NOMO-1 treated with dmso at 0.1 percent for 144 hours (cell line): ENCODE measurements at regions not wholly inside any gene's neighbourhood (a gene's known extent, or its start where the extent isn't known, plus 50 kb on each side); places are given as distances from the start of the nearest gene placed in this dataset.

Source experiments
- DNase-seq: peaks from one replicate; lab custom pipeline; 2025; ENCODE audit not compliant: unreplicated experiment; lab: John Stamatoyannopoulos, UW

DNA sequence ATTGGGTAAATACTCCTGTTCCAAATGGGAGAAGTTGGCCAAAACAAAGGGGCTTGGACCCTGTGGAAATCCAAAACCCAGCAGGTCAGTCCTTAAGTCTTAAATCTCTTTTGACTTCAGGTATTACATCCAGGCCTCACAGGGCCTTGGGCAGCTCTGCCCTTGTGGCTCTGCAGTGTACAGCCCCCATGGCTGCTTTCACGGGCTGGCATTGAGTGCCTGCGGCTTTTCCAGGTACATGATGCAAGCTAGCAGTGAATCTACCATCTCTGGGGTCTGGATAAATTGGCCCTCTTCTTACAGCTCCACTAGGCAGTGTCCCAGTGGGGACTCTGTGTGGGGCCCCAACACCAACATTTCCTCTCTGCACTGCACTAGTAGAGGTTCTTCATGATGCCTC lies 308.5 kb upstream of the ARRDC3 start:
- no peak for DNase-seq

DNA sequence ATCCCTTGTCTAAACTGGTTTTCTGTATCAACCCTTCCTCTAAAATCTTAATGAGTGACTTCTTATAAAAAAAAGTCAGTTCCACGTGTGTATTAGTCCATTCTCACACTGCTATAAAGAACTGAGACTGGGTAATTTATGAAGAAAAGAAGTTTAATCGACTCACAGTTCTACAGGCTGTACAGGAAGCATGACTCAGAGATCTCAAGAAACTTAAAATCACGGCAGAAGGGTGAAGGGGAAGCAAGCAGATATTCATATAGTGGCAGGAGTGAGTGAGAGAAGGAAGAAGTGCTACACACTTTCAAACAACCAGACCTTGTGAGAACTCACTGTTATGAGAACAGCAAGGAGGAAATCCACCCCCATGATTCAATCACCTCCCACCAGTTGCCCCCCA lies 307.8 kb upstream of the ARRDC3 start:
- DNase-seq = no peak

DNA sequence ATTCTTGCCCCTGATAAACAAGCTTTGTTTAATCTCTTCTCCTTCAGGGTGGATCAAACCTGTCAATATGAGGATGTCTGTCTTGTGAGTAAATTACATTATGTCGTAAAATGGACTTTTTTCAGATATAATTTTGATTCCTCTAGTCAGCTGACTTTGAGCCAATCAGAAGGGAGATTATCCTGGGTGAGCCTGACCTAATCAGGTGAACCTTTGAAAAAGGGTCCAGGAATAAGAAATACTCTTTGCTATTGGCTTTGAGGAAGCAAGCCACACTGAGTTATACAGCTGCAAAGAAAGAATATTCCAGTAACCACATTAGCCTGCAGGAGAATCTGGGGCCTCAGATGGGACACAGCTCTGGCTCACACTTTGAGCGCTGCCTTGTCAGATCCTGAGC lies 304.3 kb upstream of the ARRDC3 start:
- no peak for DNase-seq

DNA sequence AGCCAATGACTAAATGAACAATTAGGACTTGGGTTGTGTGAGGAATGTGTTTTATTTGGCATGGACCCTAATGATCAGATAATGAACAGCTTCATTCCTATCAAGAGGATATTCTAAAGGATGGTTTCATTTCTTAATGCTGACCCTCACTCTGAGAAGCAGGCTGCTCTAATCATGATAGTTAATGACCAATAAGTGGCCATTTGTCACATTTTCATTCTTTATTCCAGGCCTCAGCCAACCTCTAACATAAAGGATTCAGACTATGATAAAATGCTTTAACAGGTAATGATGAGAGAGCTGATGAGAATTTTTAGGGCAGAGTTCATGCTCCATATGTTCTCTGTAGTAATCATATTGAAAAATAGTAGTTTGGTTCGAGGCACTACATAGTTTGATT lies 301.5 kb upstream of the ARRDC3 start:
- no peak for DNase-seq

DNA sequence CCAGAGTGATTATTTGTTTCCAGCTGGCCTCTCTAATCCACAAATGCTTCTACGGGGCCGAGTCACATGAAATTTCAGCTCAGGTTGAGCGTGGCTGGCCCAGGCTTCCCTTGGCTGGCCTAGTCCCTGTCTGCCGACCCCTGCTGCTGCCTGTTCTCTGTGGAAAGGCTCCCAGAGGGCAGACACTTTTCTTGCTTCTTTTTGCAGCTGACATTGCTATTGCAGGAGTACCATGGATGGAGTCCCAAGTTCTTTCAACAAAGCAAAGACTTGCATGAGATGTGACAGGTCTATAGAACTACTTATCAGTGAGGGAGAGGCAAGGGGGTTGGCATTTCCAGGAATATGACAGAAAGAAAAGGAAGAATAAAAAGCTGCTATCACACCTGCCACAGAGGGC lies 287.4 kb upstream of the ARRDC3 start:
- DNase-seq = no peak

DNA sequence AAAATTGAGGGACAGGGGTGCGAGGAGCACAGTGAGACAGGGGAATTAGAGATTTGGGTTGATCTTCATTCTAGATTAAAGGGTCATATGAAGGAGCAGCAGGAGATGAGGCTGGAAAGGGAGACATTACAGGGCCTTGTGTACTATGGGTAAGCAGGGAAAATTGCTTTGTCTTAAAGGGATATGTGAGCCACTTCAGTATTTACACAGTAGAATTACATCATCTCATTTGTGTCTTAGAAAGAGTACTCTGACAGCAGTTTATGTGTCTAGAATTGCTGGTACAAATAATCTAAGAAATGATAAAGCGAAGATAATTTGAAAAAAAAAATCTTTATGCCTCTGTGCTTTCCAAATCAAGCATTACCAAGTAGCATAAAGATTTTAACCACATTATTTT lies 287.0 kb upstream of the ARRDC3 start:
- DNase-seq = no peak

DNA sequence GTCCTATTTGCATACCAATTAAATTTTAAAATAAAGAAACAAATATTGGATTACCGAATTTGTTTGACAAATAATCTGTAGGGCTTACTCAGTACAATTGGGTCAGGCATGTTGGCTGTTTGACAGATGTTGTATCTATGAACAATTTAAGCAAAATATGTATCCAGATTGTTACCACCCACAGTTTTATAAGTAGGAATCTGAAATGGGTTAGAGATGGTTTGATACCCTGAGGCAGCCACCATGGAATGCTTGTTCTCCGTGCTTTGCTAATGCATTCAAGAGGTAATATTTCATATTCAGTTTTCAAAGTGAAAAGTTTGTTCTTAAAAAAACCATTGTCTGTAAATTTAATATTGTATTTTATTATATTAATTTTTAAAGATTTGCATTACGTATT lies 285.1 kb upstream of the ARRDC3 start:
- no peak for DNase-seq

DNA sequence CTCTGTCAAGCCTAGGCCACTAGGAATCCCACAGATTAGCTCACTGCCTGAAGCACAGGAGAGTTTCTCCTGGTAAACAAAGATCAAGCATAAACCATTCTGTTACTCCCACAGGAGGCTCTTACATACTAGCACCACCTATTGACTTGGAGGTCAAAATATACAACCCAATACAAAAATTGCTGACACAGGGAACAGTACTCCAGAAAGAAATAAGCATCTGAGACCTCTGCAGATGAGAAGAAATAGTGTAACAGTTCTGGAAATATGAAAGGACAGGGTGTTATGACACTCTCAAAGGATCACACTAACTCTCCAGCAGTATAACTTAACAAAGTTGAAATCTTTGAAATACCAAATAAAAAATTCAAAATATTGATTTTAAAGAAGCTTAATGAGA lies 269.6 kb upstream of the ARRDC3 start:
- DNase-seq = no peak

DNA sequence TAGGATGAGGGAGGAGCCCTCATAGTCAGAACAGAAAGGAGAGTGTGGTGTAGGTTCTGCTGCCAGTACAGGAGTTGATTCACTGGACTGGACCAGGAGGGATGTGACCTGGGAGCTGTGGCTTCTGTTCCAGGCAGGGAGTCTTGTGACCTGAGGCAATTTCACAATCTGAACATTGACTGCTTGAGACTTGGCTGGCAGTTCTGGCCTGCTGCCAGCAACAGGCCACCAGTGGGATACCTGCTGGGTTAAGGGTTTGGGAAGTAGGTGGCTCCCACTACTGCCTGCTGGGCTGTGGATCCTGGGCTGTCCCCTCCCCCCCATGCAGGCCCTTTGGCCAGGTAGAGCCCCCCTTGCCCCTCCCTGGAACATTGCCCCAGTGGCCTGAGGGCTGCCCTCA lies 268.6 kb upstream of the ARRDC3 start:
- DNase-seq = no peak

DNA sequence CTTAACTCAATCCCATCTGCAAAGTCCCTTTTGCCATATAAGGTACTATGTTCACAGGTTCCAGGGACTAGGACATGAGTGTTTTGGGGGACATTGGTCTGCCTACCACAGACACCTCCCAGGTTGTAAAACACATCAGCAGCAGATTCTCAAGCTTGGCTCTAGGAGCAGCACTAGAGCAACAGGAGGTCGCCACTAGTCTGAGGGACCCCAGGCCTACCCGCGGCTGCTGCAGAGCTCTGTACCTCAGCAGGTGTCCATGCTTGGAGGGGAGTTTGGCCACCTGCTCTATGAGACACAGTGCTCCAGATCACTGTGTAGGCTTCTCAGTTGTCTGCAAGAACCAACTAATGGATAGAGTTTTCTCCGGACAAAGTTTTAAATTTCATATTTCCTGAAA lies 262.2 kb upstream of the ARRDC3 start:
- DNase-seq = no peak

DNA sequence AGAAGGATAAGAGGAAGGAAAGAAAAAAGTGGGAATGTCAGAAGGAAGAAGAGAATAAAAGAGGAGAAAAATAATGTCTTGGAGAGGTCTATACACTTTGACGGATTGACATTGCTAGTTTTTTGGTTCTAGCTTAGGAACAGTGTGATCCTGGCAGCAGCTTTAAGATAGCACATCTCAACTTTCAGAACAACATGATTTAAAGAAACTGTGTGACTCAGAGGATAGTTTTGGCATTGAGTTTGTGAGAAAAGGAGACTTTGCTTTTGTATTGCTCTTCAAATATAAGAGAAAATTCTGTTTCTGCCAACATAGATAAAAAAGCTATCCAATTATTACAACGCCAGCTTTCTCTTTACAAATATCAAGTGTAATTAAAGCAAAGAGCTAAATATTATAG lies 260.7 kb upstream of the ARRDC3 start:
- no peak for DNase-seq

DNA sequence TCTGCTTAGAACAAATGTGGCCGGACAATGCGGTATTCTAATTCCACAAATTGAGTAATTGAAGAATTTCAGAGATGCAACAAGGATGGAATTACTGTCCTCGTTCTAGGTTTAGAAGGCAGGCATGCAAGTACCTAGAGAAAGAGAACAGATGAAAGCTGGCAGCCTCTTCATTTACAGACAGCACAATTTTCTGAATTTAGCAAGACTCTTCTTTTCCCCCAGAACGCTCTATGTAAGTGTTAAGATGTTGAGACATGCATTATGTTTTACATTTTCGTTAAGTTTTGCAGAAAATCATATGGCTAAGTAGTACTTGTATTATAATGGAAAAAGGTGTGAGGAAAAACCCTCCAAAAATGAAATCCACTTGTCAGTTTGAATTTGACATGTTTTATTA lies 259.5 kb upstream of the ARRDC3 start:
- DNase-seq = no peak

DNA sequence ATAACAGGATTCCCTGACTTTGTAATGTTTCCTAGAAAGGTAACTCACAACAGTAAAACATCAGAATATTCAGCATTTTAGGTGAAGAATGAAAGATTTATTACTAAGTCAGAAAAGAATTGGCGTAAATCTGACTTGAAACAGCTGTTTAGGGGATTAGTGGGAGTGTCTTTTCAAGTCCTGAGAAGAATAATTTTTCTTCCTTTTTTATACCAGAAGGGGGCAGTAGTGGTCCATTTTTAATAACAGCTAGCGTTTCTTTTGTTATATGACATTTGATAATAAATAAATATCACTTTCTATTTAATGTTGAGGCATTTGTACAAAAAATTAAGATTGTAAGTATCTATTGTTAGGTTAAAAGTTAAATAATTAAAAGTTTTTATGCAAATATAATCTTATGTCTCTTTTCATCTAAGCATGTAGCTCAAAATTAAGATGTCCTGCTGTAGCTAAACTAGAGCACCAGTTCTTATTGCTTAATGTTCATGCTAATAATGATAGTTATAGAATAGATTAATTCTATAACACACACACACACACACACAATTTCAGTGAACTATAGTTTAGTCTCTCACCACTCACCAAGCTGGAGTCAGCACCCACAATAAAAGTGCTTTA lies 258.7 kb upstream of the ARRDC3 start:
- no peak for DNase-seq

DNA sequence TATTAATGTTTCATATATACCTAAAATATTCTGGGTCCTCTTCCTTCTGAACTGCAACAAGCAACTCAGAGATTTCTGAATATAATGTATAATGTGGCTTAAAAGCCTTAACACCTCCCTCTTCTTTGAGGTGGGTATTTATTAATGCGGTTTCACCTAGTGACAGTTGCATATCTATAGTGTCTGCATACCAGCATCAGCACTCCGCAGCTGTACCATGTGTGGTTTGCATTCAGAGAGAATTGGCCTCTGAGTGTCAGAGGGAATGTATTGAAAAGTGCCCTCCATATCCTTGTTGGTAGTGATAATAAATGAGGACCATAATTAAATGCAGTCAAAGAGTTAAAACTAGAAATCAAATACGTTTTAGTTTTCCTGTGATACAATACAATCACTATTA lies 256.6 kb upstream of the ARRDC3 start:
- DNase-seq = no peak

DNA sequence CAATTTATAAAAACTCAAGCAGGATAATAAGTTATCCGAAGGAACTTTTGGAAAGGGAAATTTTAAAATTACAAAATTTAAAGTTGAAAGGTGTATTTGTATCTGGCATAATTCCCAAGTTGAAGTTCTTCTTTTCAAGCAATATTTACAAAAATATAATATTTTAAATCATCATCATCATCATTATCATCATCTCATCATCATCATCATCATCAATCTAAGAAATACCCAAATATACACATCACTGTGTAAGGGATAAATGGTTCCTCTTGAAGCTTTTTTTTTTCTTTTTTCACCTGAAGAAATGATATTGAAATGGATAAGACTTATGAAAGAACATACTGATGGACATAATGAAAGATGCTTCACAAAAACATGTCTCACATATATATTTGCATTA lies 254.9 kb upstream of the ARRDC3 start:
- DNase-seq = no peak

DNA sequence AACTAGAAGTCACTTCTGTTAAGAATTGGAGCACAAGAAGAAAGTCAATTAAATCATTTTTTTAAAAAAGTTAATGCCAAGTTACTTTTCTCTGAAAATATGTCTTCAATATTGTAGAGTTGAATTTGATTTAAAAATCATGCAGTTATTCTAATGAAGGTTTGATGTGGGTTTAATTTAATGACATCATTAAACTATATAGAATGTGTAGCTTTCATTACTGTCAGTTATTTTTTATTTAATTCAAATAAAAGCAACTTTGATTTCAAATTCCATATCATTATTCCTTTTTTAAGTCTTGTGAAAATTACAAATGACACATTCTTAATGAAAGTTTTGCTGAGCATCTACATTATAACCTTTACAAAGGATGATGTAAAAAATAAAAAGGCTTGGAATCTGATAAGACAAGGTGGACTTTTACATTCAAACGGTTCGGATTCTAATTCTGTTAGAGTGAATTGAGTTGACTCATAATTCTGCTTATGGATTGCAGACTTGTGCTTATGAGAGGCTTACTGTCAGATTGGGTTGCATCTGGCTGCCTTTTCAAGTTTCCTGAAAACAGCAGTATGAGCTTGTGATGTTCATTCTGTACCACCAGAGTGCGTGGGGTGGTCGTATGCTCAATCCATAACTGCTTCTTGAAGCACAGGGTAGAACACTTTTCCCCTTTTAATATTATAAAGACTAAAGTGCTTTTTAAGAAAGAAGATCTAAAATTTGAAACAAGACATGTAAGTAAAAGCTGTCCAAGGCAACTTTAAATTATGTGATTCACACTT lies 253.0 kb upstream of the ARRDC3 start:
- no peak for DNase-seq

DNA sequence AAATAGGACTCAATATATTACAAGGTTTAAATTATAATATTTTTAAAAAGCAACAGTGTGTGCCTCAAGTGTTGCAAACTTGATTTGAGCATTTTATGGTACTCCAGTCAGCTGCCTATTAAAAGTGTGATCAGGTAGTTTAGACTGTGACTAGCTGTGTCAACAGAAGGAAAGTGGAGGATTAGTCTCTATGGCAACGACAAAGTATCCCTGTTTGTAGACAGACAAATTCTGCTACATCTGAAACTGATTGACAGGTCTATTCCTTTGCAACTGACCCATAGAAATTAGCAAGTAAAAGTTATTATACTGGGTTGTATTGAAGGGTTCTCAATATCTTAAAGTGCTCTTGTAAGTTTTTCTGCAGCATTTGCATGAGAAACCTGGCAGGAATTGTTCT lies 249.8 kb upstream of the ARRDC3 start:
- DNase-seq = no peak

DNA sequence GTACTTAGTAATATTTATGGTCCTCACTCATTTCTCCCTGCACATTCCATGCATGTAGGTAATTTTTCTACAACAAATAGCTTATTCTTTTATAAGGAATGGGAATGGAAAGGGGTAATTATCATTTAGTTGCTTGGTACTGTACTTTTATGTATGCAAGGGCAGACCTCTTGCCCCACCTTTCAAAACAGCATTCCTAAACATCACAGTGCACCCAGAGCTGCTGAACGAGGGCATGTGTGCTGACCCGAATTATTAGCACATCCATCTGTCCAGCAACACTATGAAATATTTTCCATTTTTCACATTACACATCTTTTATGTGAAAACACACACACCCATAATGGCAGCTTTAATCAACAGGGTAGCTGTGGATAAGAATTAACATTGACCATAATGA lies 228.6 kb upstream of the ARRDC3 start:
- DNase-seq = no peak

DNA sequence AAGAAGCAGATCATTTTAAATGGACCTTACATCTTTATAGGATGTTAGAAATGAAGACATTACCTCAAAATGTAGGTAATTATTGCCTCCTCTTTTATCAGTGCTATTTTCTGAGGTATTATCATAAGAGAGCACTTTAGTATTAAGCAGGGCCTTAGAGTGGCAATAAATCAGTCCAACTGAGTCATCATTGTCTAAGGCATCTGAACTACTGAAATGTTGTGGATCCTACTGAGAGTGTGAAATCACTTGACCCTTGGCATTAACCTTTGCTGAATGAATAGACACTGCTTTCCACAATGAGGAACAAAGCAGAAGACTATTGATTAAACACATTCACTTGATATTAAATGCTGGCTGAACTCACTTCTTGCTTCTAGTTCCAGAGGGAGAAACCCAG lies 224.6 kb upstream of the ARRDC3 start:
- DNase-seq = no peak

DNA sequence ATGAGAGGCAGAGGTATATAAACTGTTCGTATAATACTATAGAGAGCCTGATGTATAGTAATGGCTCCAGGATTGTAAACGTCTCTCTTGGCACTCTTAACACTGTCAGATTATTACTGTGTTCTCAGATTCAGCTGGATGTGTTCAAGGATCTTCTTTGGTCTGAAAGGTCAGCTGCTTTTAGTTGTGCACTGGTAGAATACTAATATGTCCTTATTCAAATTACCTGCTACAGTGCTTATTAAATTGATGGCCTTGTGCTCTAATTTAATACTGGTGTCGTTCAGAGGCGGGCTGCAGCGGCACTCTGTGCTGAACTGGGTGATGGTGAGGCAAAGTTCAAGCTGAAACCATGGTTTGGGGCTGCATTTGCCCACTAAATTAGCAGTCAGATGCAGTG lies 216.7 kb upstream of the ARRDC3 start:
- DNase-seq = no peak

DNA sequence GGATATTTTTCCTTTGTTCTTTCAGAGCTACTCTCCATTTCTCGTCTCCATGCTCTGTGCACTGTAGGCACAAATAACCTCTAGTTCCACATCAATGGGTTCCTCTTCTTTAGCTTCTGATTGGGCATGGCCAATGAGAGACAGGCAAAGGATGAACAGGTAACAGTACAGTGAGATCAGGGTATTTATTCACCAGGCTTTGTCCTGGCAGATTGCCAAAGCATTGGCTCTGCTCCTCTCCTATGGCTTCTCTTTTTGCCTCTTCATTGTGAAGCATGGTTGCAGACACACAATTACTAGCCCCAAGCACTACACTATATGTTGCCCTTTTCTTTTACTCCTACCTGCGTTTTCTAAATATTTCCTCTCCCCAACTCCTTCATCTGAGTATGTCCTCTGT lies 215.1 kb upstream of the ARRDC3 start:
- DNase-seq = no peak

DNA sequence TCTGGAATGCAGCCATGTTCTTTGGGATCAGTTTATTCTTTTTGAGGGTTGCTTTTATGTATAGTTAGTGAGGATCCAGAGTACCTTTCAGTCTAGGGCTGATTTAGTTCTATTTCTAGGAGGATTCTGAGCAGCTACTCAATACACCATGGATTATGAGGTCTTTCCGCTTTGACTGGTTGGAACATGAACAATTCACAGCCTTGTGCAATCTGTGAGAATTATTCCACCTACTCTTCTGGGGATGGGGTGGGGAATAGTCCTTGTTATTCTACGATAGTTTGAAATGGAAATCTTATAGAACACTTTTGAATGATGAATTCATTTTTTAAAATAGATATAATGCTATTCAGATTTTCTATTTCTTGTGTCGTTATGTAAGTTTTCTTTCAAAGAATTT lies 212.3 kb upstream of the ARRDC3 start:
- DNase-seq = no peak

DNA sequence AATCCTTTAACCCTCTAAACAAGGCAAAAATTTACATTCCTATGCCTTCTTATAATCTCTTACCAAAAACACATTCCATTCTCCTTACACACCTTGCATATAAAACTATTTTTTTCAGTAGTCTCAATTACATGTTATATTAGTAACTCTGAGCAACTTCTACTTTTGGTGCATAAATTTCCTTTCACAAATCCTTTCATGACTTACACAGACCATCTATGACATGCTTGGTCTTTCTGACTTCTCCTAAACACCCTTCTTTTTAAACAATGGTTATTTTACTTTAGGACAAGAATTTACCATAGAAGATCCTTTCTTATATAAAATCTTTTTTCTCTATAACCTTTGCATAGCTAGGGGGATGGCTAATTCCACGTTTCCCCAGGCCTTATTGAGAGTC lies 208.0 kb upstream of the ARRDC3 start:
- DNase-seq = no peak
